GM23338 (cell line): ENCODE measurements at regions not wholly inside any gene's neighbourhood (a gene's known extent, or its start where the extent isn't known, plus 50 kb on each side); places are given as distances from the start of the nearest gene placed in this dataset.

Source experiments
- ATAC-seq: fragments of 200-7000 bp; cut with Tn5 transposase; 3 replicates; pipeline ENCODE4 v1.9.1; 2020
- DNase-seq: peaks from one replicate; pipeline ENCODE4 v3.0.0-alpha.2; 2015; ENCODE audit warnings: low spot score
- H2AFZ ChIP-seq: fragments of 200-600 bp; sonication (generic); 2 replicates; pipeline ENCODE4 v1.8.0; 2016; ENCODE audit warnings: antibody characterized with exemption, mild to moderate bottlenecking, moderate library complexity
- H3F3A ChIP-seq: fragments of 200-600 bp; sonication (generic); replicated peaks from 2 replicates; pipeline ENCODE4 v1.8.0; 2017; ENCODE audit warnings: antibody characterized with exemption, mixed run types, low read depth
- H3K27ac ChIP-seq: fragments of 200-600 bp; sonication (generic); 2 replicates; pipeline ENCODE4 v1.6.1; 2016; ENCODE audit warnings: low read depth
- H3K27me3 ChIP-seq: fragments of 200-600 bp; sonication (generic); 2 replicates; pipeline ENCODE4 v1.8.0; 2016; ENCODE audit warnings: mild to moderate bottlenecking, mixed run types, moderate library complexity; ENCODE audit not compliant: insufficient read depth
- H3K36me3 ChIP-seq: fragments of 200-600 bp; sonication (generic); 2 replicates; pipeline ENCODE4 v1.8.0; 2016; ENCODE audit warnings: mild to moderate bottlenecking; ENCODE audit not compliant: insufficient read depth
- H3K4me1 ChIP-seq: fragments of 200-600 bp; sonication (generic); 2 replicates; pipeline ENCODE4 v1.8.0; 2016; ENCODE audit warnings: mild to moderate bottlenecking, moderate library complexity; ENCODE audit not compliant: insufficient read depth
- H3K4me2 ChIP-seq: fragments of 200-600 bp; sonication (generic); 2 replicates; pipeline ENCODE4 v1.7.1; 2017; ENCODE audit warnings: mixed run types
- H3K4me3 ChIP-seq: fragments of 200-600 bp; sonication (generic); 2 replicates; pipeline ENCODE4 v1.6.1; 2016; ENCODE audit warnings: mixed run types
- H3K79me2 ChIP-seq: fragments of 200-600 bp; sonication (generic); replicated peaks from 2 replicates; pipeline ENCODE4 v1.8.0; 2017; ENCODE audit warnings: mild to moderate bottlenecking; ENCODE audit not compliant: insufficient read depth
- H3K9me2 ChIP-seq: fragments of 200-600 bp; sonication (generic); 2 replicates; pipeline ENCODE4 v1.8.0; 2017; ENCODE audit not compliant: insufficient read depth
- H4K20me1 ChIP-seq: fragments of 200-600 bp; sonication (generic); replicated peaks from 2 replicates; pipeline ENCODE4 v1.8.0; 2017; ENCODE audit warnings: mild to moderate bottlenecking; ENCODE audit not compliant: insufficient read depth
- H3K27ac Mint-ChIP-seq: 2 replicates; pipeline ENCODE4 v1.8.0; 2020; ENCODE audit warnings: inconsistent platforms, mild to moderate bottlenecking, moderate library complexity, mixed read lengths
- H3K27me3 Mint-ChIP-seq: 3 replicates; pipeline ENCODE4 v1.8.0; 2022; ENCODE audit warnings: low read depth, mild to moderate bottlenecking, moderate library complexity, mixed read lengths, inconsistent platforms; ENCODE audit not compliant: insufficient read depth, poor library complexity
- H3K36me3 Mint-ChIP-seq: 3 replicates; pipeline ENCODE4 v1.8.0; 2021; ENCODE audit warnings: low read depth, mild to moderate bottlenecking, inconsistent platforms, moderate library complexity, mixed read lengths
- H3K4me1 Mint-ChIP-seq: 3 replicates; pipeline ENCODE4 v1.8.0; 2020; ENCODE audit warnings: mild to moderate bottlenecking, inconsistent platforms, mixed read lengths
- H3K4me3 Mint-ChIP-seq: 3 replicates; pipeline ENCODE4 v1.8.0; 2021; ENCODE audit warnings: moderate library complexity, mild to moderate bottlenecking, inconsistent platforms, mixed read lengths
- H3K9me3 Mint-ChIP-seq: 3 replicates; pipeline ENCODE4 v1.8.0; 2020; ENCODE audit warnings: moderate library complexity, mild to moderate bottlenecking, inconsistent platforms, mixed read lengths
- CREB1 ChIP-seq: fragments of 250-450 bp; sonication (Bioruptor Pico); IDR thresholded peaks from 2 replicates; pipeline ENCODE4 v1.5.0; 2020; ENCODE audit warnings: low read depth, mild to moderate bottlenecking, moderate library complexity
- CTCF ChIP-seq, 2 experiments: fragments of 200-600 bp in 1 of 2; sonication (generic) in 1 of 2; conservative IDR thresholded peaks; 2 replicates each; pipeline versions ENCODE4 v1.5.1 to v1.6.1; 2016 to 2017; ENCODE audit warnings: antibody characterized with exemption in 2 of 2, low read depth in 2 of 2, mild to moderate bottlenecking in 2 of 2, moderate library complexity in 1 of 2
- ETS1 ChIP-seq: IDR thresholded peaks from 2 replicates; pipeline ENCODE4 v1.6.1; 2016; ENCODE audit warnings: antibody characterized with exemption
- EZH2 ChIP-seq: fragments of 200-600 bp; sonication (generic); IDR thresholded peaks from one replicate; pipeline ENCODE4 v1.8.0; 2017; ENCODE audit warnings: antibody characterized with exemption, mild to moderate bottlenecking, low read depth; ENCODE audit not compliant: unreplicated experiment
- EZH2phosphoT487 ChIP-seq: fragments of 200-600 bp; sonication (generic); IDR thresholded peaks from one replicate; pipeline ENCODE4 v1.8.1; 2018; ENCODE audit warnings: antibody characterized with exemption; ENCODE audit not compliant: unreplicated experiment
- JUNB ChIP-seq: IDR thresholded peaks from one replicate; pipeline ENCODE4 v1.6.1; 2016; ENCODE audit warnings: antibody characterized with exemption; ENCODE audit not compliant: unreplicated experiment
- NANOG ChIP-seq: IDR thresholded peaks from 2 replicates; pipeline ENCODE4 v1.6.1; 2016; ENCODE audit warnings: antibody characterized with exemption, borderline replicate concordance
- POLR2AphosphoS5 ChIP-seq: IDR thresholded peaks from 2 replicates; pipeline ENCODE4 v1.6.1; 2016; ENCODE audit warnings: antibody characterized with exemption, low read depth
- REST ChIP-seq: IDR thresholded peaks from one replicate; pipeline ENCODE4 v1.6.1; 2018; ENCODE audit warnings: antibody characterized with exemption; ENCODE audit not compliant: unreplicated experiment
- STAT1 ChIP-seq: IDR thresholded peaks from one replicate; pipeline ENCODE4 v1.6.1; 2016; ENCODE audit warnings: antibody characterized with exemption; ENCODE audit not compliant: unreplicated experiment
- ZNF114 ChIP-seq: fragments of 250-450 bp; sonication (Bioruptor Pico); IDR thresholded peaks from 2 replicates; pipeline ENCODE4 v1.5.0; 2020; ENCODE audit warnings: mild to moderate bottlenecking, moderate library complexity
- ZNF331 ChIP-seq: fragments of 250-450 bp; sonication (Bioruptor Pico); IDR thresholded peaks from 2 replicates; pipeline ENCODE4 v1.5.0; 2020; ENCODE audit warnings: low read depth, mild to moderate bottlenecking, moderate library complexity
- ZNF462 ChIP-seq: fragments of 250-450 bp; sonication (Bioruptor Pico); IDR thresholded peaks from 2 replicates; pipeline ENCODE4 v1.5.0; 2020; ENCODE audit warnings: mild to moderate bottlenecking, moderate library complexity

DNA sequence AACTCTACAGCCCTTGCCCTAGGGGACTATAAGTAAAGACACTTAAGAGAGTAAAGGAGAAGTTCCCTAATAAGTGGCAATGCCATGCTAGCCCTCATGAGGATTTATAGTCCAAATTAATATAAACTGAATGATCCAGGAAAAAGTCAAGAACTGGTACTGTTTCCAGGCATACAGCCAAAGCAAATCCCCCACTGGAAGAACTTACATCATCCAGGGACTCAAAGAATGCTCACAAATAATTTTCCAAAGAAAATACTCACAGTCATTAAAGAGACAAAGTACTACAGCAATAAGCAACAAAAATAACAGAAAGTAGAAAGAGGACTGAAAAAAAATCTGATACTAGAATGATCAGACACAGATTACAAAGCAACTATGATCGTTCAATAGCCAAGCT, 79.7 kb upstream of the RAP1B start:
- Histone ChIP-seq H3K36me3 (no peaks in the 10 kb centered on the region), H3K27ac (no peak overlapping the region), H3F3A (no peaks in the 10 kb centered on the region), H3K27me3 (no peaks in the 10 kb centered on the region), H3K79me2 (no peaks in the 10 kb centered on the region), H2AFZ (no peak overlapping the region), H3K4me1 (no peaks in the 10 kb centered on the region), H3K4me2 (no peak overlapping the region), H3K4me3 (no peak overlapping the region), H3K9me2 (no peaks in the 10 kb centered on the region), H4K20me1 (no peaks in the 10 kb centered on the region)
- H3K9me3 Mint-ChIP-seq: no peaks in the 10 kb centered on the region; the same call in 2 of the 3 replicates
- peaks cover 1% of the 10 kb centered on the region for H3K27me3 Mint-ChIP-seq
- no peaks in the 10 kb centered on the region for H3K36me3 Mint-ChIP-seq
- no peak for DNase-seq
- TF ChIP-seq POLR2AphosphoS5 (no peak), ZNF331 (no peak), ETS1 (no peak), ZNF114 (no peak), REST (no peak), CREB1 (CRISPR knock-in tag) (no peak), EZH2 (no peak), STAT1 (no peak), JUNB (no peak), ZNF462 (no peak), EZH2phosphoT487 (no peak), NANOG (no peak), CTCF (conservative IDR thresholded peaks at IDR 0.05; ENCODE audit: low read depth in 2 of 2) (no peak)
- no peak for ATAC-seq
- H3K4me3 Mint-ChIP-seq: no peak overlapping the region
- H3K27ac Mint-ChIP-seq: no peak overlapping the region
- H3K4me1 Mint-ChIP-seq: no peaks in the 10 kb centered on the region
